ENCODE measurements at regions not wholly inside any gene's neighbourhood (a gene's known extent, or its start where the extent isn't known, plus 50 kb on each side); places are given as distances from the start of the nearest gene placed in this dataset.

DNA sequence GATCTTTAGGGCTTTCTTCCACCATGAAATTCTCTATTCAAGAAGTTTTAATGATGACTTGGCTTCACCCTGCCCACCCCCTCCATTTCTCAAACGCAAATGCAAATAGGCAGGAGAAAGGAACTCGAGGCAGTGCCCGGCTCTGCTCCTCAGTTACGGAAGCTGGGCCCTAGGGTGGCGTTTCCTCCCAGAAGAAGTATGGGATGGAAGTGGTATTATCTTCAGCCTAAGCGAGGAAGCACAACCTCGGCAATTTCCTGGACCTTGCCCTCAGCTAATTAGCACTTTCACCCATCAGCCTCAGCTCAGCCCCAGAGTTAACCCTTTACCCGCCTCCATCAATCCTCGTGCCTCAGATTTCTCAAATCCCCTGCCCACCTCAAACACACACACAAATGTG, 58.2 kb upstream of the LRRC55 start:
- no peak overlapping the region for H3K27ac ChIP-seq (ENCODE audit: low read depth in 1 of 2, low read length in 2 of 2)
- intact Hi-C loops (cut with micrococcal nuclease) = no loop called here
- peaks cover 30 to 40% (median 33%) of the 10 kb centered on the region in 3 donors for H3K27me3 Mint-ChIP-seq (ENCODE audit: low read depth in 3 of 3)

DNA sequence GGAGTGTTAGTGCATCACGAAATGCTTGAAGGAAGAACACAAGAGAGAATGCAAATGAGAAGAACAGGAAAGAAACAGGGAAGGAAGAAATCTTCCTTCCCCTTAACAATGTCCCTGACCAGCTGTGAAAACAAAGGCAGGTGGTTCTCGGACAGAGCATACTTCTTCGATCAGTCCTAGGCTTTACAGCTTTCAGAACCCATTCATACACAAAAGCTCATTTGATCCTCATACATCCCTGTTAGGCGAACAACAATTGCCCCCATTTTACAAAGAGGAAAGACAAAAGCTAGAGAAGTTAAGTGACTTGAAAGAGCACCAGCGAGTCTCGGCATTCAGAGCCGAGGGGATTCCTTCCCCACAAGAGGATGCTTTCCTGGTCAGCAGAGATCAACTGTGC, 57.2 kb upstream of the LRRC55 start:
- H3K9me3 Mint-ChIP-seq = peaks cover 0 to 2% (median 0%) of the 10 kb centered on the region in 7 donors
- intact Hi-C loops (cut with micrococcal nuclease) = no loop called here
- H2AFZ ChIP-seq (ENCODE audit: insufficient read depth, low read depth, low read length, poor library complexity, severe bottlenecking) = no peak overlapping the region
- peaks cover 30 to 40% (median 32%) of the 10 kb centered on the region in 3 donors for H3K27me3 Mint-ChIP-seq (ENCODE audit: low read depth in 3 of 3)
- no peaks in the 10 kb centered on the region for H3K36me3 Mint-ChIP-seq
- H4K20me1 ChIP-seq (ENCODE audit: insufficient read depth, low read length) = no peaks in the 10 kb centered on the region
- peaks cover 11 to 27% of the 10 kb centered on the region in 2 donors for H3K27me3 ChIP-seq (ENCODE audit: control insufficient read depth in 2 of 2, insufficient read depth in 2 of 2, low read length in 2 of 2)
- no peak overlapping the region for H3K27ac ChIP-seq (ENCODE audit: low read depth in 1 of 2, low read length in 2 of 2)
- TF ChIP-seq, protein P1, sequence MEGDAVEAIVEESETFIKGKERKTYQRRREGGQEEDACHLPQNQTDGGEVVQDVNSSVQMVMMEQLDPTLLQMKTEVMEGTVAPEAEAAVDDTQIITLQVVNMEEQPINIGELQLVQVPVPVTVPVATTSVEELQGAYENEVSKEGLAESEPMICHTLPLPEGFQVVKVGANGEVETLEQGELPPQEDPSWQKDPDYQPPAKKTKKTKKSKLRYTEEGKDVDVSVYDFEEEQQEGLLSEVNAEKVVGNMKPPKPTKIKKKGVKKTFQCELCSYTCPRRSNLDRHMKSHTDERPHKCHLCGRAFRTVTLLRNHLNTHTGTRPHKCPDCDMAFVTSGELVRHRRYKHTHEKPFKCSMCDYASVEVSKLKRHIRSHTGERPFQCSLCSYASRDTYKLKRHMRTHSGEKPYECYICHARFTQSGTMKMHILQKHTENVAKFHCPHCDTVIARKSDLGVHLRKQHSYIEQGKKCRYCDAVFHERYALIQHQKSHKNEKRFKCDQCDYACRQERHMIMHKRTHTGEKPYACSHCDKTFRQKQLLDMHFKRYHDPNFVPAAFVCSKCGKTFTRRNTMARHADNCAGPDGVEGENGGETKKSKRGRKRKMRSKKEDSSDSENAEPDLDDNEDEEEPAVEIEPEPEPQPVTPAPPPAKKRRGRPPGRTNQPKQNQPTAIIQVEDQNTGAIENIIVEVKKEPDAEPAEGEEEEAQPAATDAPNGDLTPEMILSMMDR (IDR thresholded peaks at IDR 0.05) = no peak
- H3K9ac ChIP-seq (ENCODE audit: insufficient read depth, low read length, poor library complexity, severe bottlenecking) = no peak overlapping the region
- no peak overlapping the region for H3K4me3 ChIP-seq (replicated peaks in 1 of 3; ENCODE audit: low read depth in 2 of 3, low read length in 3 of 3)
- no peaks in the 10 kb centered on the region for H3K79me2 ChIP-seq (ENCODE audit: insufficient read depth, low read length)
- H3K36me3 ChIP-seq (replicated peaks in 1 of 2; ENCODE audit: control insufficient read depth in 1 of 2, insufficient read depth in 2 of 2, low read length in 2 of 2) = no peaks in the 10 kb centered on the region
- WGBS (ENCODE audit: insufficient coverage) = 47% methylated on average over 6 of the region's 7 CpGs
- H3K4me3 Mint-ChIP-seq = no peak overlapping the region
- no peaks in the 10 kb centered on the region for H3K9me3 ChIP-seq (replicated peaks in 1 of 2; ENCODE audit: control insufficient read depth in 1 of 2, insufficient read depth in 1 of 2, low read length in 2 of 2)
- no peaks in the 10 kb centered on the region for H3K4me1 Mint-ChIP-seq
- no peaks in the 10 kb centered on the region for H3K4me1 ChIP-seq (ENCODE audit: control insufficient read depth in 1 of 2, insufficient read depth in 2 of 2, low read length in 2 of 2)
- H3K27ac Mint-ChIP-seq = no peak overlapping the region
- DNase-seq = no peak
- no peak overlapping the region for H3K4me2 ChIP-seq (replicated peaks; ENCODE audit: extremely low read depth, low read length, poor library complexity, severe bottlenecking)

More for the DNA sequence above, 58.2 kb upstream of the LRRC55 start:
- no peak overlapping the region for H2AFZ ChIP-seq (ENCODE audit: insufficient read depth, low read depth, low read length, poor library complexity, severe bottlenecking)
- WGBS (ENCODE audit: insufficient coverage) = 41% methylated on average over 4 of the region's 9 CpGs
- Mint-ChIP-seq H3K4me3 (peak overlapping the region in 1 of 2 donors; percentile 13), H3K36me3 (no peaks in the 10 kb centered on the region), H3K9me3 (peaks cover 0 to 2% (median 0%) of the 10 kb centered on the region in 7 donors), H3K4me1 (no peaks in the 10 kb centered on the region), H3K27ac (no peak overlapping the region)
- TF ChIP-seq, protein P1 (IDR thresholded peaks at IDR 0.05) = no peak
- H3K4me2 ChIP-seq (replicated peaks; ENCODE audit: extremely low read depth, low read length, poor library complexity, severe bottlenecking) = no peak overlapping the region
- no peaks in the 10 kb centered on the region for H3K79me2 ChIP-seq (ENCODE audit: insufficient read depth, low read length)
- H3K9ac ChIP-seq (ENCODE audit: insufficient read depth, low read length, poor library complexity, severe bottlenecking) = no peak overlapping the region
- peaks cover 13 to 27% of the 10 kb centered on the region in 2 donors for H3K27me3 ChIP-seq (ENCODE audit: control insufficient read depth in 2 of 2, insufficient read depth in 2 of 2, low read length in 2 of 2)
- DNase-seq = no peak
- H3K4me3 ChIP-seq (replicated peaks in 1 of 3; ENCODE audit: low read depth in 2 of 3, low read length in 3 of 3) = no peak overlapping the region
- H3K36me3 ChIP-seq (replicated peaks in 1 of 2; ENCODE audit: control insufficient read depth in 1 of 2, insufficient read depth in 2 of 2, low read length in 2 of 2) = no peaks in the 10 kb centered on the region
- H4K20me1 ChIP-seq (ENCODE audit: insufficient read depth, low read length) = no peaks in the 10 kb centered on the region
- H3K4me1 ChIP-seq (ENCODE audit: control insufficient read depth in 1 of 2, insufficient read depth in 2 of 2, low read length in 2 of 2) = no peaks in the 10 kb centered on the region
- H3K9me3 ChIP-seq (replicated peaks in 1 of 2; ENCODE audit: control insufficient read depth in 1 of 2, insufficient read depth in 1 of 2, low read length in 2 of 2) = no peaks in the 10 kb centered on the region
